Vagina (tissue), 2 donors: ENCODE measurements at regions not wholly inside any gene's neighbourhood (a gene's known extent, or its start where the extent isn't known, plus 50 kb on each side); places are given as distances from the start of the nearest gene placed in this dataset.

Experiments
- CTCF ChIP-seq, 3 experiments: fragments of 450-650 bp in 2 of 3; fragments of 200-600 bp in 1 of 3; sonication (generic) in 1 of 3; IDR thresholded peaks; one replicate each; pipeline ENCODE4 v1.5.1; 2017 to 2019; ENCODE audit warnings: antibody characterized with exemption in 3 of 3, mild to moderate bottlenecking in 2 of 3, moderate library complexity in 2 of 3
- POLR2AphosphoS5 ChIP-seq, 2 donors: sonication (generic); formaldehyde crosslinking; IDR thresholded peaks; one replicate each; pipeline ENCODE4 v1.9.0; 2017; ENCODE audit warnings: antibody characterized with exemption in 2 of 2, mild to moderate bottlenecking in 2 of 2, low read depth in 1 of 2; ENCODE audit not compliant: insufficient read depth in 1 of 2

GRCh38 chr10:130393342-130393741 lies 257.2 kb downstream of the GLRX3 start:
- TF ChIP-seq CTCF (IDR thresholded peaks at IDR 0.05) (no peak), POLR2AphosphoS5 (IDR thresholded peaks at IDR 0.05; ENCODE audit: insufficient read depth in 1 of 2, low read depth in 1 of 2) (no peak)
